Renal cortex interstitium (tissue), 11 donors: ENCODE measurements at regions not wholly inside any gene's neighbourhood (a gene's known extent, or its start where the extent isn't known, plus 50 kb on each side); places are given as distances from the start of the nearest gene placed in this dataset.

ENCODE experiments used
- DNase-seq, 11 donors: peaks; one replicate each; pipeline ENCODE4 v3.0.0-alpha.2; 2013; ENCODE audit warnings: low read depth in 9 of 11, low spot score in 4 of 11; ENCODE audit errors: extremely low read depth in 1 of 11

- no peak for DNase-seq
These were observed 87.8 kb upstream of the DUSP5 start for GRCh38 chr10:110409926-110410325.

GRCh38 chr10:110410329-110411046 is 87.2 kb upstream of the DUSP5 start:
- no peak for DNase-seq

GRCh38 chr10:110411047-110411410 is 86.7 kb upstream of the DUSP5 start:
- no peak for DNase-seq

GRCh38 chr10:110413049-110413783 is 84.5 kb upstream of the DUSP5 start:
- DNase-seq, result no peak

GRCh38 chr10:110413903-110414547 is 83.7 kb upstream of the DUSP5 start:
- no peak for DNase-seq

GRCh38 chr10:110414548-110415309 is 83.0 kb upstream of the DUSP5 start:
- no peak for DNase-seq

- DNase-seq, result no peak
These were observed 81.9 kb upstream of the DUSP5 start for GRCh38 chr10:110415809-110416208.

GRCh38 chr10:110416776-110417711 is 80.7 kb upstream of the DUSP5 start:
- DNase-seq, result no peak

- DNase-seq, result no peak
These were observed 79.5 kb upstream of the DUSP5 start for GRCh38 chr10:110418218-110418617.

GRCh38 chr10:110419265-110419664 is 78.4 kb upstream of the DUSP5 start:
- DNase-seq, result no peak

- no peak for DNase-seq
These were observed 77.1 kb upstream of the DUSP5 start for GRCh38 chr10:110420401-110421193.

- no peak for DNase-seq
These were observed 76.1 kb upstream of the DUSP5 start for GRCh38 chr10:110421512-110422138.

GRCh38 chr10:110422548-110422947 is 75.2 kb upstream of the DUSP5 start:
- DNase-seq, result no peak

- no peak for DNase-seq
These were observed 74.1 kb upstream of the DUSP5 start for GRCh38 chr10:110423650-110424049.

GRCh38 chr10:110425684-110426293 is 71.9 kb upstream of the DUSP5 start:
- DNase-seq, result no peak

GRCh38 chr10:110426294-110427181 is 71.2 kb upstream of the DUSP5 start:
- DNase-seq, result no peak
